ENCODE measurements at regions not wholly inside any gene's neighbourhood (a gene's known extent, or its start where the extent isn't known, plus 50 kb on each side); places are given as distances from the start of the nearest gene placed in this dataset.
A peak's percentile ranks its signal among the peaks of the same experiment; 100 is the strongest.
"Not testable (repeated sequence)": the region's sequence is repeated elsewhere in the genome, so short reads cannot be mapped to it uniquely, and the experiment has no call there.

GRCh38 chr12:131283191-131283861, 329.6 kb downstream of the ADGRD1 start:
- intact Hi-C loops (cut with DNase I): no loop called here
- Histone ChIP-seq H3K36me3 (no peaks in the 10 kb centered on the region), H3K27ac (no peak overlapping the region), H3K4me3 (no peak overlapping the region), H3K27me3 (peaks cover 0 to 8% of the 10 kb centered on the region in 2 donors), H3K9me3 (no peaks in the 10 kb centered on the region), H3K4me1 (no peaks in the 10 kb centered on the region)
- TF ChIP-seq CTCF (IDR thresholded peaks at IDR 0.05): no peak
- DNase-seq (no peak), ATAC-seq (no peak)

- ATAC-seq; H3K9me3 ChIP-seq; H3K36me3 ChIP-seq; H3K4me3 ChIP-seq; H3K4me1 ChIP-seq; H3K27me3 ChIP-seq; intact Hi-C loops (cut with DNase I); H3K27ac ChIP-seq: not testable (repeated sequence)
- peak in 1 of 4 donors; percentile 67 for DNase-seq
Measured at GRCh38 chr12:131283862-131284825, 330.4 kb downstream of the ADGRD1 start.

- DNase-seq; H3K27me3 ChIP-seq; H3K4me3 ChIP-seq; H3K27ac ChIP-seq; H3K4me1 ChIP-seq; intact Hi-C loops (cut with DNase I); H3K9me3 ChIP-seq; ATAC-seq; H3K36me3 ChIP-seq: not testable (repeated sequence)
Measured at GRCh38 chr12:131284954-131285904, 331.5 kb downstream of the ADGRD1 start.

- H3K36me3 ChIP-seq; H3K27me3 ChIP-seq; DNase-seq; H3K4me1 ChIP-seq; ATAC-seq; intact Hi-C loops (cut with DNase I); H3K4me3 ChIP-seq; H3K27ac ChIP-seq; H3K9me3 ChIP-seq: not testable (repeated sequence)
Measured at GRCh38 chr12:131285905-131286295, 332.2 kb downstream of the ADGRD1 start.

GRCh38 chr12:131286301-131286700, 332.6 kb downstream of the ADGRD1 start:
- intact Hi-C loops (cut with DNase I); H3K36me3 ChIP-seq; H3K27ac ChIP-seq; H3K27me3 ChIP-seq; ATAC-seq; H3K4me3 ChIP-seq; DNase-seq; H3K9me3 ChIP-seq; H3K4me1 ChIP-seq: not testable (repeated sequence)

- intact Hi-C loops (cut with DNase I): no loop called here
- no peak for TF ChIP-seq CTCF (IDR thresholded peaks at IDR 0.05)
- Histone ChIP-seq H3K4me1 (no peaks in the 10 kb centered on the region), H3K36me3 (no peaks in the 10 kb centered on the region), H3K9me3 (no peaks in the 10 kb centered on the region), H3K27ac (no peak overlapping the region), H3K27me3 (no peaks in the 10 kb centered on the region), H3K4me3 (no peak overlapping the region)
- peak in 1 of 4 donors; percentile 59 for DNase-seq
- ATAC-seq: no peak
Measured at GRCh38 chr12:131287015-131287937, 333.6 kb downstream of the ADGRD1 start.

Measured in left lung (tissue), 4 donors.